GM19463 (cell line): ENCODE measurements at regions not wholly inside any gene's neighbourhood (a gene's known extent, or its start where the extent isn't known, plus 50 kb on each side); places are given as distances from the start of the nearest gene placed in this dataset.

Experiments used
- ATAC-seq: cut with Tn5 transposase; IDR thresholded peaks from one replicate; pipeline ENCODE4 v1.9.1; 2021; ENCODE audit warnings: mild to moderate bottlenecking, moderate library complexity; ENCODE audit not compliant: unreplicated experiment

GRCh38 chr14:97336179-97336578, 539.0 kb downstream of the VRK1 start:
- no peak for ATAC-seq

DNA sequence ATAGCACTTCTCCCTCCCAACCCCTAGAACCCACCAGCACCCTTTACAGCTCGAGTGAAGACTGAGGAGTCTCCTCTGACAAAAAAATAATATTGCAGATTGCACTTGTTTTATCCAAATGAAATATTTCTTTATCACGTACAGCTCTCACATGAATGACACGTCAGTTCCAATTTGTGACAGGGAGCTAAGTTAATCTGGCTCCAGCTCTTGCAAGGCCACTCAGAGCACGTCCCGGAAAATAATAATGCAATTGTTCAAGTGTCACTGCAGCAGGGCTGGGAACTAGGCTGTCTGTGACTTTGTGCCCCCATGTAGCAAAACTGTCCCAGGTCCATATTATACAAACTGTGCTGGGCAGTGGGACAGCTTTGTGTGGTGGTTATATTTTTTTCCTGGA, 539.6 kb downstream of the VRK1 start:
- ATAC-seq: no peak

DNA sequence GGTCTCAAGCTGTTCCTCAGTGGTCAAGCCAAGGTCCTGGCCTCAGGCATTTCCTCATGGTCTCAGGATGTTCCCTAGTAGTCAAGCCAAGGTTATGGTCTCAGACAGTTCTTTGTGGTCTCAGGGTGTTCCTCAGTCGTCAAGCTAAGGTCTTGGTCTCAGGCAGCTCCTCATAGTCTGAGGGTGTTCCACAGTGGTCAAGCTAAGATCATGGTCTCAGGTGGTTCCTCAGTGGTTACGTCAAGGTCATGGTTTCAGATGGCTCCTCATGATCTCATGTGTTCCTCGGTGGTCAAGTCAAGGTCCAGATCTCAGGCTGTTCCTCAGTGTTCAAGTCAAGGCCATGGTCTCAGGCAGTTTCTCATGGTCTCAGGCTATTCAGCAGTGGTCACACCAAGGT, 540.1 kb downstream of the VRK1 start:
- no peak for ATAC-seq

DNA sequence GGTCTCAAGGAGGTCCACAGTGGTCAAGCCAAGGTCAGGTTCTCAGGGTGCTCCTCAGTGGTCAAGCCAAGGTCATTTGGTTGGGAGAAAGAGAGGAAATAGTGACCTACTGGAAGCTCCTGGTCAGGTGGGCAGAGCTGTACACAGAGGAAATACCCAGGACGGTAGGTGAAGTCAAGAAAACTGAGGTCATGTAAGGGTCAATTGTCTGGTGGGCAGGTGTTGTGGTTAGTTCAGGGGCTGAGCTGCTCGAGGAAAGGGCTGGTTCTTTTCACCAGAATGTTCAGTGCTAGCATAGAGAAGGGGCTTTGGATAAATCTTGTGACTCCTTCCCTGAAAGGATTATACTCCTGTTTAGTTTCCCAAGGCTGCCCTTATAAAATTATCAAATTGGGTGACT, 540.5 kb downstream of the VRK1 start:
- ATAC-seq: no peak

DNA sequence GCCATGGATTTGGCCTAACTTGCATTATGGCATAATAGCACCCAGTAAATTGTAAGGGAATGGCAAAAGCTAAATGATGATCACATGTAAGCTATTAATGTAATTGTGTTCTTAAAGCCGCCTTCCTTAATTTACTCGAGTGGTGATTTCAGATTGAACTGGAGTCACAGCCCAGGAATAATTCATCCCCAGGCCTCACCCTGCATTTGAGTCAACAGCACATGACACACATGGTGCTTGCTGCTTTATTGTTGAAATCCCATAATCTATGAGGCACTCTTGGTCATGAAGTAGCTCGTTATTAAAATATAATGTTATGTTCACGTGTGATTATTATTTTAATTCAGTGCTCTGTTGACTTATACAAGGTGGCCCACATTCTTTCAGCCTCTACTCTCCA, 547.5 kb downstream of the VRK1 start:
- no peak for ATAC-seq

DNA sequence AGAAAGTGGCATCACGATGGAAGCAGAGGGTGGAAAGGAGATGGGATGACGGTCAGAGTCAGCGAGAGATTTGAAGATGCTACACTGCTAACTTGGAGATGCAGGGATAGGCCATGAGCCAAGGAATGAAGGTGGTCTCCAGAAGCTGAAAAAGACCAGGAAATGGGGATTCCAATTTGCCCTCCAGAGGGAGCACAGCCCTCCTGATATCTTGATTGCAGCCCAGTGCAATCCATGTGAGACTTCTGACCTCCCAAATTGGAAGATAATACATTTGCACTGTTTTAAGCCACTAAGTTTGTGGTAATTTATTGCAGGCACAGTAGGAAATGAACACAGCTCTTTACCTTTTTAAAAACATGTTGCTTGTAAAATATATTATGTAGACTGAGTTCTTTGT, 549.5 kb downstream of the VRK1 start:
- ATAC-seq: no peak

GRCh38 chr14:97349463-97349862, 552.3 kb downstream of the VRK1 start:
- no peak for ATAC-seq

DNA sequence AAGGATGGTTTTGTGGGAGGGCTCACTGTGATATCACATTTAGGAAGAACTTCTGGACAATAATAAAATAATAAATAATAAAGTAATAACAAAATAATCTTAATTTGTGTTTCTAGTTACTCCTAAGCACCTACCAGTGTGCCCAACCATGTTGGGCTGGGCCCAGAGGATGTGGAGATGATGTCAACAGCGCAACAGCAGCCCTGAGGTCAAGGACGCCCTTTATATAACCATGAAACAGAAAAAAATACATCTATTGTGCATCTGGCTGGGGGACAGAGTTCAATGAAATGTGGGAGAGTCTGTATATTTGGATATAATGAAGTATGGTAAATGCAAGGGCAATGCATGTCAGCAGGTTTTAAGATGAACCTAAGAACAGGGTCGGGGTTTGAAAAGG, 552.8 kb downstream of the VRK1 start:
- ATAC-seq: no peak

DNA sequence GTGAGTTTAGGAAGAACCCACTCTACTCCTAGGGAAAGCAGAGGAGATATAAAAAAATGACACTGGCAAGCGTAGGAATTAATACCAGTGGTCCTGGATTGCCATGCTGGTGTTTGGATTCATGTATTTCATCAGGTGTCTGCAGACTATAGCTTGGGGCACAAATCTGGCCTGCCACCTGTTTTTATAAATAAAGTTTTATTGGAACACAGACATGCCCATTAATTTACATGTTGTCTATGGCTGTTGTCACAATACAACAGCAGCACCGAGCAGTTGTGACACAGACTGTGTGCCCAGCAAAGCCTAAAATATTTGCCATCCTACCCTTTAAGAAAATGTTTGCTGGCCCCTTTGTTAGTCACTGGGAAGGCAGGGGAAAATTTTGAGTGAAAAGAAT, 553.2 kb downstream of the VRK1 start:
- no peak for ATAC-seq

GRCh38 chr14:97350894-97351731, 553.9 kb downstream of the VRK1 start:
- no peak for ATAC-seq

DNA sequence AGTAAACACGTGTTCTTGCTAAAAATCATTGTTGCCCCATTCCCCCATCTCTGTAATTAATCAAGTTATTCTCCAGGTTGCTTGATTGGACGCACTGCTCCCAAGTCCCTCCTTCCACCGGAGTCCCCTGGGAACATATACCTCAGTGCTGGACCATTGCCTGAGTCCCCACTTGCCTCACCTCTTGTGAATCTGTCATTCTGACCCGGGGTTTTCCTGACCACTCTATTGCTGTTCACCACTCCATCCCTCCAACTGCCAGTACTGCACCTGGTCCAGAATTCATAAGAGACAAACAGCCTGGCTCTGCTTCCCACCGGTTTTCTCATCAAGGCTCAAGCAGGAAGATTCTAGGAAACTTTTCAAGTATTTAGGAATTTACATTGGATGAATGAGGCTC, 555.9 kb downstream of the VRK1 start:
- no peak for ATAC-seq

GRCh38 chr14:97354119-97354722, 557.0 kb downstream of the VRK1 start:
- ATAC-seq: no peak

GRCh38 chr14:97359341-97359740, 562.2 kb downstream of the VRK1 start:
- ATAC-seq: no peak

DNA sequence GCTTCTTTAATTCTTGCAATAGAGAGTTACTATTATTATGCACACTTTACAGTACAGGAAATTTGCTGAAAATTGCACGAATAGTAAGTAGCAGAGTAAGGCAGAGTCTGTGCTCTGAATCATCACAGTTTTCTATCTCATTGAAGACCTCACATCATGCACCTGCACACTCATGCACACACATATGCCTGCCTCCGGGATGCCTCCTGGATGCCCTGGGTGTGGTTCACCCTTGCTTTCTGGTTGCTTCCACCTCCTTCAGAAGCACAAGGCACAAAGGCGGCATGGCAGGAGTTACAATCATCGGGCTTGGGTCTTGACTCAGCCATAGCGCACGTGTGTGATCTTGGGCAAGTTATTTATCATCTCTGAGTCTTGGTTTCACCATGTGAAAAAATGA, 564.0 kb downstream of the VRK1 start:
- no peak for ATAC-seq

DNA sequence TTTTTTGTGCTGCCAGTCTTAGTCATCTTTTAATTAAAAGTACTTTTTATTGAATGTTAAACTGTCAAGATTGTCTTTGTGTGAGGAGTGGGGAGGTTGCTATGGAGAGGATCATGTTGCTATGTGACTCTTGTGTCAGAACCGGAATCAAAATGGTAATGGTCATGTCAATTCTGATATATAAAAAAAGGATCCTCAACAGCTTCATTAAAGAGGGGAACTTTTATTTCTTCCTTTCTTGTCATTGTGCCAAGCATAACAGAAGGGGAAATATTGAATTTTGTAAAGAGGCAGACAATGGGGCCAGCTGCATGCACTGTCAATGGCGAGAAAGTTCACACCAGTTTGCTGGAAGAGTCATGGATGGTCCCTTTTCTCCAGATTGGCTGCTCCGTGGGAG, 564.8 kb downstream of the VRK1 start:
- no peak for ATAC-seq

DNA sequence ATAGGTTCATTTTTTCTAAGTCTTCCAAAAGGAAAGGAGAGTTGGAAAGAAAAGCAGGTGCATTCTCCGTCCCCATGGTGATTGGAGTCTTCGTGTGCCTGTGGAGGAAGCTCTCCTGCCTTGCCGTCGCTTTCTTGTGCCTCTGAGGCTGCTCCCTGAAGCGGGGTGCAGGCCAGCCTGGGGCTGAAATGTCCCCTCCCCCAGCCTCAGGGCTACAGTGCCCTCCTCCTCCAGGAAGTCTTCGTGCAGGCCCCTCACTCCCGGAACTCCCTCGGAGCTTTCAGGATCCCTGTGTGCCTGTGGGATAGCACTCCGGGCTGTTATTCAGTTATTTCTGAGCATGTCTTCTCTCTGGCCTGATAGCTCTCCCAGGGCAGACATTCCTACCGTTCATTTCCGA, 569.2 kb downstream of the VRK1 start:
- no peak for ATAC-seq

DNA sequence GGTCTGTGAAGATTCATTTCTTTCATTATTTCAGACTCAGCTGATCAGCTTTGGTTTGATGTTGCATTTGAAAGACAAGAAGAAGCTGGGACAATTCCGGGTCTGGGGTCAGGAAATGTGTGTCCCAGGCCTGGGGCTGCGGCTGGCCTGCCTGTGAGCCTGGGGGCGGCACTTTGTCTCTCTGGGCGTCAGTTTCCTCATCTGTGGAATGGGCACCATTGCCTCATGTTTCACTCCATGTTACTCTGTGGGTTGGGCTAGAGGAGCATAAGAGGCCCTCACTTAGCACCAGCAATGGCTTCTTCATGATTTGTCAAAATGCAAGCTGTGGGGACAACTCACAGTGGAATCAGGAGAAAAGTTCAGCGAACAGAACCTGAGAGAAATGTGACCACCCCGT, 570.1 kb downstream of the VRK1 start:
- no peak for ATAC-seq

DNA sequence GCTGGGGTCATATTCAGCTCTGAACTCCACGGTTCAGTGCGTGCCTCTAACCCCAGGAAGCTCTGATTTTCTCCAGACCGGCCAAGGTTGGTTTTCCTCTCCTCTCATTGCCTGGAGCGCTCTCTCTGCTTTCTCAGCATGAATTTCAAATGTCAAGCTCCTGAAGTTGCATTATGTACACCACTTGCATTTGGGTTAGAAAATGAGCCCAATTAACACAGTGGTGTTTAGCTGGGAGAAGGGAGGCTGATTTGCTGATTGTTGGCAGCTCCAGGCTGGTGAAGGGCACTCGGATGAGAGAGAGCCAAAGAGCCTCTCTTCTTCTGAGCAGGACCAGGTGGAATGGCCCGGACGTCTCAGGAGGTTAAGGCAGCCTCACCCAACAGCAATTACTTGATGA, 570.9 kb downstream of the VRK1 start:
- no peak for ATAC-seq

DNA sequence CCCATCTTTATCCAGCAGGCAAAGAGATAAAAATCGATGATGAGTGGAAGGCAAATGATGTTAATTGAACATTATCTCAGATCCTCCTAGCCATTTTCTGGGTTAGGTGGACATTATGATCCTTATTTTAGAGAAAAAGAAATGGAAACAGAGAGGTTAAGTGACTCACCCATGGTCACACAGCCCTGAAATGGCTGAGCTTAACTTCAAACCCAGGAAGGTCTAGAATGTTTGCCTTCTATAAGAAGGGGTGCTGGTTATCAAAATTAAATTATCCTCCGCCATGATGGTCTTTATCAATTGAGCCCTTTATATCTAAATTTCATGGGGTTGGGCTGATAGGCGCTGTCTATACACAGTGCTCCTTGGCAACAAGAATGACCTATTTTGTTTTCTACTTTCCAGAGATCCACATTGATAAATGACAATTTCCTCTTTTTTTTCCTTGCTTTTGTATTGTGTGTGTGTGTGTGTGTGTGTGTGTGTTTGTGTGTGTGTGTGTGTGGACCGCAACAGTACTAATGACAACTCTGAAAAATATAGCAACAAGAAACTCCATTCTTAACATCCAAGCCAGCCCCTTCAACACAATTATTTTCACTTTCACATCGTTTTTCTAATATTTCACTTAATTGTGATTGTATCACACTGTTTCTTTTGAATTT, 571.9 kb downstream of the VRK1 start:
- ATAC-seq: no peak

- no peak for ATAC-seq
Measured at GRCh38 chr14:97369901-97370300, 572.7 kb downstream of the VRK1 start.

- ATAC-seq: no peak
Measured at GRCh38 chr14:97376310-97376709, 579.1 kb downstream of the VRK1 start.

DNA sequence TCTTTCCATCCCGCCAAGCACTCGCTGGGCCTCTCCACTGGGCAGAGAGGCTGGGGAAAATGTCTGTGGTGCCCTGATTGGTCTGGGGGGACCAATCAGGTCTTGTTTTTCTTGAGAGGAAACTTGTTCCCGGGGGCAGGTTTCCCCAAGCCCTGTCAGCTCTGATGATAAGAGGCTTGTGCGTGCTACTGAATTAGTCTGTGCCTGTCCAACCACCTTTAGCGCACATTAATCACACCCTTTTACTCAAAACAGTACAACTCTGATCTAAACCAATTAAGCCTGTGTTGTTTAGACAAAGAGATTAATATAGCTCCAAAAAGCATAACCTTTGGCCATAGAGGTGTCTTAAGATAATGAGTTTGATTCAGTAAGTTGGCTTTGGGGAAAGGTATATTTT, 580.4 kb downstream of the VRK1 start:
- ATAC-seq: no peak
